ENCODE measurements at regions not wholly inside any gene's neighbourhood (a gene's known extent, or its start where the extent isn't known, plus 50 kb on each side); places are given as distances from the start of the nearest gene placed in this dataset.

DNA sequence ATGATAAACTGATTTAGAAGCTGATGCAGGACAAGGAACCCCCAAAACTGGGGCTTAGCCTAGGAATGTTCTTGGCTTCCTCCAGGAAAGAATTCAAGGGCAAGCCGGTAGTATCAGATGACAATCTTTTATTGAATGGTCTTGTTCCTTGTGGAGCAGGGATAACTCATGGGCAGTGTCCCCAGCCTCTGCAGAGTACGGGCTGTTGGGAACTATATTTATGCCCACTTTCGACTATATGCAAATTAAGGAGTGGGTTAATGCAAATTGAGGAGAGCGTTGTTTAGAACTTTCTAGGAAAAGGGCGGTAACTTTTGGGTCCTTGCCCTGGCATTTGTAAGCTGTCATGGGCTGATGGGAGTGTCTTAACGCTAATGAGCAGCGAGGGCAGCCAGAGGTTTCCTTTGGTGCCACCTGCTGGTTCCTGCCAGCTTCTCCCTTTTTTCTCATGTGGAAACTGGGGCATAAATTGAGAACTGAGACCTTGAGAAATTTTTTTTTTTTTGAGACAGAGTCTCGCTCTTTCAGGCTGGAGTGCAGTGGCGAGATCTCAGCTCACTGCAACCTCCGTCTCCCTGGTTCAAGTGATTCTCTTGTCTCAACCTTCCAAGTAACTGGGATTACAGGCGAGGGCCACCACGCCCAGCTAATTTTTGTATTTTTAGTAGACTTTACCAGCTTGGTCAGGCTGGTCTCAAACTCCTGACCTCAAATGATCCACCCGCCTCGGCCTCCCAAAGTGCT, 79.4 kb upstream of the ABCC4 start:
- H3K4me3 ChIP-seq (ENCODE audit: low read depth, low read length), result no peak overlapping the region
- TF ChIP-seq, protein P1, sequence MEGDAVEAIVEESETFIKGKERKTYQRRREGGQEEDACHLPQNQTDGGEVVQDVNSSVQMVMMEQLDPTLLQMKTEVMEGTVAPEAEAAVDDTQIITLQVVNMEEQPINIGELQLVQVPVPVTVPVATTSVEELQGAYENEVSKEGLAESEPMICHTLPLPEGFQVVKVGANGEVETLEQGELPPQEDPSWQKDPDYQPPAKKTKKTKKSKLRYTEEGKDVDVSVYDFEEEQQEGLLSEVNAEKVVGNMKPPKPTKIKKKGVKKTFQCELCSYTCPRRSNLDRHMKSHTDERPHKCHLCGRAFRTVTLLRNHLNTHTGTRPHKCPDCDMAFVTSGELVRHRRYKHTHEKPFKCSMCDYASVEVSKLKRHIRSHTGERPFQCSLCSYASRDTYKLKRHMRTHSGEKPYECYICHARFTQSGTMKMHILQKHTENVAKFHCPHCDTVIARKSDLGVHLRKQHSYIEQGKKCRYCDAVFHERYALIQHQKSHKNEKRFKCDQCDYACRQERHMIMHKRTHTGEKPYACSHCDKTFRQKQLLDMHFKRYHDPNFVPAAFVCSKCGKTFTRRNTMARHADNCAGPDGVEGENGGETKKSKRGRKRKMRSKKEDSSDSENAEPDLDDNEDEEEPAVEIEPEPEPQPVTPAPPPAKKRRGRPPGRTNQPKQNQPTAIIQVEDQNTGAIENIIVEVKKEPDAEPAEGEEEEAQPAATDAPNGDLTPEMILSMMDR (IDR thresholded peaks at IDR 0.05; ENCODE audit: low read depth, low read length), result peak; percentile 86

DNA sequence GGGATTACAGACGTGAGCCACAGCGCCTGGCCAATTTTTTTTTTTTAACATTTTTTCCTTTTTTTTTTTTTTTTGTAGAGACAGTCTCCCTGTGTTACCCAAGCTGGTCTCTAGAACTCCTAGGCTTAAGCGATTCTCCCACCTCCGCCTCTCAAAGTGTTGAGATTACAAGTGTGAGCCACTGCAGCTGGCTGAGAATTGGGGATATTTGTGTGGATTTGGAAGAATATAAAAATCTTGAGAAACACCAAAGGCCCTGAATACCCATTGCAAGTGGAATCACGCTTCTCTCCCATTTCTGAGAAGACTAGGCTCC, 79.9 kb upstream of the ABCC4 start:
- H3K4me3 ChIP-seq (ENCODE audit: low read depth, low read length), result no peak overlapping the region
- TF ChIP-seq, protein P1 (IDR thresholded peaks at IDR 0.05; ENCODE audit: low read depth, low read length), result no peak

DNA sequence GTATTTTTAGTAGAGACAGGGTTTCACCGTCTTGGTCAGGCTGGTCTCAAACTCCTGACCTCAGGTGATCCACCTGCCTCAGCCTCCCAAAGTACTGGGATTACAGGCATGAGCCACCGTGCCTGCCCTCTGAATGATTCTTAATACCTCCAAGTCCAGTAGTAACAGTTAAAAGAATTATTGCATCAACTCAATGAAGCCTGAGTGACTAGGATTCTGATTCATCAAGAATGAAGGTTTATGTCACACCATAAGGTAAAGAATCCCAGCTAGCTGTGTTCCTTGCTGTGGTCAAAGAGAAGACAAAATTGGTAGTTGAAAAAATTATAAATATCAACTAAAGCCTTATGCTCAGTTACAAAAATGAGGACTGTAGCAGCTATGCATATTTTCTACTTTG, 81.2 kb upstream of the ABCC4 start:
- H3K4me3 ChIP-seq (ENCODE audit: low read depth, low read length), result no peak overlapping the region
- TF ChIP-seq, protein P1 (IDR thresholded peaks at IDR 0.05; ENCODE audit: low read depth, low read length), result no peak

DNA sequence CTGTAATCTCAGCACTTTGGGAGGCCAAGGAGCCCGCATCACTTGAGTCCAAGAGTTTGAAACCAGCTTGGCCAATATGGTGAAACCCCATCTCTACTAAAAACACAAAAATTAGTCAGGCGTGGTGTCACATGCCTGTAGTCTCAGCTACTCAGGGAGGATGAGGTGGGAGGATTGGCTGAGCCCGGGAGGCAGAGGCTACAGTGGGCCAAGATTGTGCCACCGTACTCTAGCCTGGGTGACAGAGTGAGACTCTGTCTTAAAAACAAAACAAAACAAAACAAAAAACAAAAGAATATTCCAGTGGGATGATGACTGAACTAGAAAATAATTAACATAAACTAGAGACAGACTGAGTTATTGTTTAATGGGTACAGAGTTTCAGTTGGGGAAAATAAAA, 81.7 kb upstream of the ABCC4 start:
- TF ChIP-seq, protein P1 (IDR thresholded peaks at IDR 0.05; ENCODE audit: low read depth, low read length), result no peak
- no peak overlapping the region for H3K4me3 ChIP-seq (ENCODE audit: low read depth, low read length)

DNA sequence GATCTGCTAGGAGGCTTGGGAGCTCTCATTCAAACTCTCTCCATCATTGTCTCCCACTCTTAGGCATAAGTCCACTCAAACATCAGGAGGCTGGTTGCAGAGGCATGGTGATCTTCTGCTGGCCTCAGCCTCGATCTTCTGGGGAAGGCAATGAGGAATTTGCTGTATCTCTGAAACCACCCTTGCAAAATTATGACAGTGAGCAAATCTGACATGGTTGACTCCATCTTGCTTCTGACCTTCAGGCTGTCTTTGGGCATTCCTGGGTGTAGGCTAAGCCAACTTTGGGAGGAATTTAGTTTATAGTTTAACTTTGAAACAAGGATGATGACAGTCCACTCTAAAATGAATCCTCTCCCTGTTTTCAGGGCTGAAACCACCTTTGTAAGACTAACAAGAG, 84.1 kb upstream of the ABCC4 start:
- H3K4me3 ChIP-seq (ENCODE audit: low read depth, low read length), result no peak overlapping the region
- TF ChIP-seq, protein P1 (IDR thresholded peaks at IDR 0.05; ENCODE audit: low read depth, low read length), result no peak

DNA sequence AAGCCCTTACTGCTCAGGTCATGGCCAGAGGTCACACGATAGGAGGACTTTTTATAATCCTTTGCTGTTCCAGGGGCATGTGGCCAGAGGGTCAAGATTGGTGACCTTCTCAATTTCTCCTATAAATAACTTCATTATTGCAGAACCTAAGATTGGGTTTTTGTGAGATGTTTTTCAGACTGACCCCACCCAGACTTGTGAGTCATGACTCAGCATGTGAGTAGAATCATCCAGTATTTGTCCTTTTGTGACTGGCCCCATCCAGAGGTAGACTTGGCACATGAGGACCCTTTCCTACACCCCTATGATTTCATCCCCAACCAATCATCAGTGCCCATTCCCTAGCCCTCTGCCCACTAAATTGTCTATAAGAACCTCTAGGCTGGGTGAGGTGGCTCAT, 84.5 kb upstream of the ABCC4 start:
- TF ChIP-seq, protein P1 (IDR thresholded peaks at IDR 0.05; ENCODE audit: low read depth, low read length), result no peak
- H3K4me3 ChIP-seq (ENCODE audit: low read depth, low read length), result no peak overlapping the region

DNA sequence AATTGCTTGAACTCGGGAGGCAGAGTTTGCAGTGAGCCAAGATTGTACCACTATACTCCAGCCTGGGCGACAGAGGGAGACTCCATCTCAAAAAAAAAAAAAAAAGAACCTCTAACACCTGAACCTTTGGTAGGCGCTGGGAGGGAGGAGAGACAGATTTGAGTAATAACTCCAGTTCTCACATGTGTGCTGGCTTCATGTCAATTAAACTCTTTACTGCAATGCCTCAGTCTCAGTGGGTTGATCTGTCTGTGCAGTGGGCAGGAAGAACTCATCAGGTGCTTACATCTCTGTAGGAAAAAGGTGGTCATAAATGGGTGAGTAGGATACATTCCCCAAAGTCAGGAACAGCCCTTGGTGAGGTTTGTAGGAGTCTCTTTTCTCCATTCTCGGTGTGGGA, 85.1 kb upstream of the ABCC4 start:
- TF ChIP-seq, protein P1 (IDR thresholded peaks at IDR 0.05; ENCODE audit: low read depth, low read length), result no peak
- H3K4me3 ChIP-seq (ENCODE audit: low read depth, low read length), result no peak overlapping the region
